SK-N-SH (cell line): ENCODE measurements at regions not wholly inside any gene's neighbourhood (a gene's known extent, or its start where the extent isn't known, plus 50 kb on each side); places are given as distances from the start of the nearest gene placed in this dataset.

ENCODE experiments used
- CTCF ChIA-PET: fragments of 300-600, 350-600 bp; formaldehyde crosslinking; extraction: SDS; loops from one replicate; lab custom pipeline; 2021; lab: Yijun Ruan, JAX
- POLR2A ChIA-PET: fragments of 350-600 bp; sonication (Branson Sonifier 250); formaldehyde crosslinking; extraction: SDS; loops from one replicate; lab custom pipeline; 2020; ENCODE audit warnings: antibody characterized with exemption, inconsistent platforms; lab: Yijun Ruan, JAX
- DNase-seq: peaks from one replicate; pipeline ENCODE4 v3.0.0; 2012
- H2AFZ ChIP-seq: fragments of 200-600 bp; sonication (generic); 2 replicates; pipeline ENCODE4 v1.8.1; 2016; ENCODE audit warnings: antibody characterized with exemption, mild to moderate bottlenecking, low read depth
- H3F3A ChIP-seq: fragments of 200-600 bp; sonication (generic); replicated peaks from 2 replicates; pipeline ENCODE3; 2016; ENCODE audit warnings: antibody characterized with exemption, mild to moderate bottlenecking; ENCODE audit not compliant: insufficient read depth
- H3K27ac ChIP-seq, 2 experiments: fragments of 200-500 bp in 1 of 2; fragments of 200-600 bp in 1 of 2; sonication (Bioruptor generic) in 1 of 2; sonication (generic), shearing (Covaris generic) in 1 of 2; 2 replicates each; pipeline versions ENCODE4 v1.5.1 to v1.6.1; 2014 to 2016; ENCODE audit warnings: low read depth in 2 of 2, inconsistent platforms in 1 of 2, low read length in 1 of 2, mild to moderate bottlenecking in 1 of 2, mixed read lengths in 1 of 2
- H3K27me3 ChIP-seq: fragments of 200-600 bp; sonication (generic), shearing (Covaris generic); 2 replicates; pipeline ENCODE4 v1.6.1; 2016; ENCODE audit warnings: mixed run types; ENCODE audit not compliant: insufficient read depth
- H3K36me3 ChIP-seq, 2 experiments: fragments of 200-500 bp in 1 of 2; fragments of 200-600 bp in 1 of 2; sonication (Bioruptor generic) in 1 of 2; sonication (generic) in 1 of 2; replicated peaks in 1 of 2; 2 replicates each; pipeline versions ENCODE3 to v1.5.1; 2014 to 2016; ENCODE audit warnings: low read length in 1 of 2, mild to moderate bottlenecking in 1 of 2; ENCODE audit not compliant: insufficient read depth in 2 of 2, control insufficient read depth in 1 of 2
- H3K4me1 ChIP-seq, 2 experiments: fragments of 200-500 bp in 1 of 2; fragments of 200-600 bp in 1 of 2; sonication (Bioruptor generic) in 1 of 2; sonication (generic), shearing (Covaris generic) in 1 of 2; 2 replicates each; pipeline versions ENCODE4 v1.5.1 to v1.6.1; 2014 to 2016; ENCODE audit warnings: low read depth in 1 of 2, low read length in 1 of 2, mixed run types in 1 of 2; ENCODE audit not compliant: insufficient read depth in 2 of 2, control insufficient read depth in 1 of 2
- H3K4me2 ChIP-seq: fragments of 200-600 bp; sonication (generic), shearing (Covaris generic); 2 replicates; pipeline ENCODE4 v1.6.1; 2017; ENCODE audit warnings: mixed run types
- H3K4me3 ChIP-seq, 2 experiments: fragments of 200-500 bp in 1 of 2; fragments of 200-600 bp in 1 of 2; sonication (Bioruptor generic) in 1 of 2; sonication (generic), shearing (Covaris generic) in 1 of 2; 2 replicates each; pipeline versions ENCODE4 v1.5.1 to v1.8.1; 2014 to 2016; ENCODE audit warnings: low read depth in 2 of 2, inconsistent platforms in 1 of 2, low read length in 1 of 2, mild to moderate bottlenecking in 1 of 2, mixed read lengths in 1 of 2, moderate library complexity in 1 of 2
- H3K79me2 ChIP-seq: fragments of 200-600 bp; sonication (generic); 2 replicates; pipeline ENCODE4 v1.8.1; 2017; ENCODE audit warnings: mild to moderate bottlenecking; ENCODE audit not compliant: insufficient read depth
- H3K9ac ChIP-seq: fragments of 200-600 bp; sonication (generic); 2 replicates; pipeline ENCODE4 v1.6.1; 2017; ENCODE audit warnings: mixed run types
- H3K9me2 ChIP-seq: fragments of 200-600 bp; sonication (generic); 2 replicates; pipeline ENCODE4 v1.6.1; 2017; ENCODE audit warnings: mixed run types
- H3K9me3 ChIP-seq: fragments of 200-600 bp; sonication (generic); 2 replicates; pipeline ENCODE4 v1.6.1; 2017; ENCODE audit warnings: mixed run types, mild to moderate bottlenecking, moderate library complexity
- H4K20me1 ChIP-seq: fragments of 200-600 bp; sonication (generic); 2 replicates; pipeline ENCODE4 v1.6.1; 2017; ENCODE audit warnings: mild to moderate bottlenecking, mixed run types; ENCODE audit not compliant: insufficient read depth
- CHD2 ChIP-seq: fragments of 150-350 bp; IDR thresholded peaks from 2 replicates; pipeline ENCODE4 v1.6.1; 2018; ENCODE audit warnings: low read length; ENCODE audit not compliant: partially characterized antibody
- ELF1 ChIP-seq: IDR thresholded peaks from 2 replicates; pipeline ENCODE4 v1.4.0; 2012
- EP300 ChIP-seq, 2 experiments: IDR thresholded peaks; 2 replicates each; pipeline versions ENCODE4 v1.4.0 to v1.6.1; 2012; ENCODE audit warnings: borderline replicate concordance in 1 of 2, low read depth in 1 of 2, low read length in 1 of 2
- FOXJ3 ChIP-seq: sonication (generic); formaldehyde crosslinking; IDR thresholded peaks from 2 replicates; pipeline ENCODE4 v1.5.1; 2020; ENCODE audit warnings: mild to moderate bottlenecking, missing genetic modification reagents
- GABPA ChIP-seq: IDR thresholded peaks from 2 replicates; pipeline ENCODE4 v1.4.0; 2012; ENCODE audit warnings: low read depth, mild to moderate bottlenecking
- IRF3 ChIP-seq: fragments of 150-350 bp; IDR thresholded peaks from 2 replicates; pipeline ENCODE4 v1.6.1; 2016; ENCODE audit warnings: mild to moderate bottlenecking, low read depth, low read length
- JUND ChIP-seq: IDR thresholded peaks from 2 replicates; pipeline ENCODE4 v1.4.0; 2012
- MAX ChIP-seq: IDR thresholded peaks from 2 replicates; pipeline ENCODE4 v1.4.0; 2012; ENCODE audit warnings: low read depth
- MEF2A ChIP-seq: IDR thresholded peaks from 2 replicates; pipeline ENCODE4 v1.4.0; 2012; ENCODE audit warnings: low read depth, borderline replicate concordance
- MXI1 ChIP-seq: IDR thresholded peaks from 2 replicates; pipeline ENCODE4 v1.6.1; 2012; ENCODE audit warnings: mild to moderate bottlenecking, low read depth, low read length, improper control_type of control experiment
- PBX3 ChIP-seq: IDR thresholded peaks from 2 replicates; pipeline ENCODE4; 2012
- POLR2AphosphoS5 ChIP-seq: IDR thresholded peaks from 2 replicates; pipeline ENCODE4 v1.6.1; 2012; ENCODE audit warnings: low read depth, low read length
- RAD21 ChIP-seq: IDR thresholded peaks from 2 replicates; pipeline ENCODE4 v1.6.1; 2012; ENCODE audit warnings: mild to moderate bottlenecking, low read length
- RCOR1 ChIP-seq: fragments of 150-350 bp; IDR thresholded peaks from 2 replicates; pipeline ENCODE4 v1.6.1; 2017; ENCODE audit warnings: antibody characterized with exemption, low read length
- RFX5 ChIP-seq: IDR thresholded peaks from 2 replicates; pipeline ENCODE4 v1.6.1; 2012; ENCODE audit warnings: mild to moderate bottlenecking, improper control_type of control experiment, low read length
- SMC3 ChIP-seq: IDR thresholded peaks from 2 replicates; pipeline ENCODE4 v1.6.1; 2012; ENCODE audit warnings: low read depth, low read length, improper control_type of control experiment
- TCF12 ChIP-seq: IDR thresholded peaks from 2 replicates; pipeline ENCODE4 v1.4.0; 2012
- USF2 ChIP-seq: fragments of 150-350 bp; IDR thresholded peaks from 2 replicates; pipeline ENCODE4 v1.6.1; 2017; ENCODE audit warnings: antibody characterized with exemption, low read length, low read depth, borderline replicate concordance
- YY1 ChIP-seq: IDR thresholded peaks from 2 replicates; pipeline ENCODE4 v1.4.0; 2012; ENCODE audit warnings: low read depth, mild to moderate bottlenecking
- WGBS: methylation state at CpG from one replicate; pipeline ENCODE4 v1.1.6; 2017; ENCODE audit warnings: low lambda C conversion rate; 5-methylcytosine and 5-hydroxymethylcytosine counted together

GRCh38 chr18:40018266-40018665 lies 1936.8 kb upstream of the PIK3C3 start:
- TF ChIP-seq USF2 (no peak), RCOR1 (no peak), POLR2AphosphoS5 (no peak), ELF1 (no peak), PBX3 (no peak), GABPA (no peak), TCF12 (no peak), SMC3 (no peak), JUND (no peak), FOXJ3 (no peak), MEF2A (no peak), IRF3 (no peak), YY1 (no peak), RAD21 (no peak)
- no peaks in the 10 kb centered on the region for H3K27me3 ChIP-seq
- H3K9ac ChIP-seq, result no peak overlapping the region
- H4K20me1 ChIP-seq, result no peaks in the 10 kb centered on the region
- no peak overlapping the region for H3K4me2 ChIP-seq
- no peak for DNase-seq
- POLR2A ChIA-PET, result no interaction called here
- peak overlapping the region; percentile 6; the same call in 1 of the 2 replicates for H2AFZ ChIP-seq
- CTCF ChIA-PET, result interaction anchor here (1.1 kb wide), 1 partner anchor 177 kb away, joined by 3 read pairs; no protein-coding TSS in a partner anchor
- H3K79me2 ChIP-seq, result no peaks in the 10 kb centered on the region
- WGBS, result 60% methylated on average over 6 of the region's 6 CpGs
- no peak overlapping the region for H3K4me3 ChIP-seq
- no peaks in the 10 kb centered on the region for H3K9me2 ChIP-seq
- no peaks in the 10 kb centered on the region for H3K36me3 ChIP-seq
- no peaks in the 10 kb centered on the region for H3K4me1 ChIP-seq
- no peak overlapping the region for H3K27ac ChIP-seq
- H3K9me3 ChIP-seq, result no peaks in the 10 kb centered on the region
- H3F3A ChIP-seq, result no peaks in the 10 kb centered on the region

GRCh38 chr18:40017021-40017420 lies 1938.0 kb upstream of the PIK3C3 start:
- 65% methylated on average over 6 of the region's 6 CpGs for WGBS
- H3K79me2 ChIP-seq, result no peaks in the 10 kb centered on the region
- no peak overlapping the region for H3K4me3 ChIP-seq
- ChIA-PET POLR2A (no interaction called here), CTCF (no interaction called here)
- H3K9me3 ChIP-seq, result no peaks in the 10 kb centered on the region
- H4K20me1 ChIP-seq, result no peaks in the 10 kb centered on the region
- H3K9me2 ChIP-seq, result no peaks in the 10 kb centered on the region
- H3K27ac ChIP-seq, result no peak overlapping the region
- no peak overlapping the region for H2AFZ ChIP-seq
- H3F3A ChIP-seq, result no peaks in the 10 kb centered on the region
- no peaks in the 10 kb centered on the region for H3K4me1 ChIP-seq
- H3K4me2 ChIP-seq, result no peak overlapping the region
- no peak for TF ChIP-seq EP300 (IDR thresholded peaks at IDR 0.05; ENCODE audit: borderline replicate concordance in 1 of 2, low read depth in 1 of 2, low read length in 1 of 2)
- TF ChIP-seq MAX, result no peak
- no peak for TF ChIP-seq RFX5
- TF ChIP-seq TCF12, result no peak
- TF ChIP-seq RAD21, result no peak
- TF ChIP-seq CHD2, result no peak
- TF ChIP-seq MXI1, result no peak
- no peaks in the 10 kb centered on the region for H3K27me3 ChIP-seq
- no peak for DNase-seq
- H3K36me3 ChIP-seq, result no peaks in the 10 kb centered on the region
- no peak overlapping the region for H3K9ac ChIP-seq
